GM19025 (cell line): ENCODE measurements at regions not wholly inside any gene's neighbourhood (a gene's known extent, or its start where the extent isn't known, plus 50 kb on each side); places are given as distances from the start of the nearest gene placed in this dataset.

Experiments
- ATAC-seq: cut with Tn5 transposase; IDR thresholded peaks from one replicate; pipeline ENCODE4 v1.9.1; 2021; ENCODE audit warnings: mild to moderate bottlenecking, low read depth, moderate library complexity; ENCODE audit not compliant: unreplicated experiment

- ATAC-seq = no peak
These were observed 462.0 kb downstream of the INSC start for GRCh38 chr11:15576769-15577168.

GRCh38 chr11:15577519-15577918 lies 462.8 kb downstream of the INSC start:
- no peak for ATAC-seq

DNA sequence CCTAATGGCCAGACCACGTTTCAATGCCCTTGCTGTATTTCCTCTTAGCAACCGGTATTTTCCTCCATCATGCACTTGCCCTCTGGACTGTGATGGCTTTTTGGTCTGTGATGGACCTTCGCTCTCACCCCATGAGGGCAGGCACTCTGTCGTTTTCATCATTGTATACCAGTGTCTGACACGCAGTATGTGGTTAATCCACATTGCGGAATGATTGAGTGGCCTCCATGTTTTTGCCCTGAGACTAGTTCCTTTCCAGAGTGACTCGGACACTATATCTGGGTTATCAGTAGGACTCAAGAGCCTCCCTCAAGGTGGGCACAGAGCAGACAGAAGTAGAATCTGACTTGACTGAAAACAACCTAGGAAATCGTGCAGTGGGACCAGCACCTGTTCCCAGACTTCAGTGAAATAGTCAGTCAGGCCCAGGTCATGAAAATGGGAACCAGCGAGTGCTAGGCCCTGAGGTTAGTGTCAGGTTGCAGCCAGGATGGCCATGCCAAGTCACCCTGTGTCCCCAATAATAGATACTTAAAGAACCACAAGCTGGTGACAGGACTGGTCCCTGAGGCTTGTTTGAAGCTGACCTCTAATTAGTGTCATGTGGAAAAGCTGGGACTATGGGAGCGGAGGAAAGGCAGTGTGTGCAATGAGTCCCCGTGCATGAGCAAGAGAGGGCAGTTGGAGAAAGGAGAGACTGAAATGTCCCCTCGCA lies 464.7 kb downstream of the INSC start:
- ATAC-seq = no peak

- ATAC-seq = no peak
These were observed 465.5 kb downstream of the INSC start for GRCh38 chr11:15580056-15580774.

GRCh38 chr11:15580775-15581095 lies 466.0 kb downstream of the INSC start:
- no peak for ATAC-seq

DNA sequence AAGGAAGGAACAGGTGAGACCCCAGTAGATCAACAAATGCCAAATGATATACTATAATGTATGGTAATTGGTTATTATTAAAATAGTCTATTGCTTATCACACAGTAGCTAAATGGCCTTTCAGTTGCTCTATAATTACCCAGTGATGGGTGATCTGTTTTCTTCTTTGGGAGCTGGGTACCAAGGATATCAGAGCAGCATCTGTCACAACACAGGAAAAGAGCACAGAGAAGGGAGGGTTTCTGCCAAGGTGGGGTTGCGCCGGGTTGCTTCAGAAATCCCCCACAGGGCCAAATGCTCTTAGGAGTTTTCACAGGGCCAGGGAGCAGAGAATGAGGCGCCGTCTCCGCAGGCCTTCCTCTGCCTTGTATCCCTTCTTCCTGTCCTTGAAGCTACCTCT lies 469.4 kb downstream of the INSC start:
- ATAC-seq = no peak

- no peak for ATAC-seq
These were observed 471.0 kb downstream of the INSC start for GRCh38 chr11:15585602-15586331.

- no peak for ATAC-seq
These were observed 472.2 kb downstream of the INSC start for GRCh38 chr11:15586741-15587473.

DNA sequence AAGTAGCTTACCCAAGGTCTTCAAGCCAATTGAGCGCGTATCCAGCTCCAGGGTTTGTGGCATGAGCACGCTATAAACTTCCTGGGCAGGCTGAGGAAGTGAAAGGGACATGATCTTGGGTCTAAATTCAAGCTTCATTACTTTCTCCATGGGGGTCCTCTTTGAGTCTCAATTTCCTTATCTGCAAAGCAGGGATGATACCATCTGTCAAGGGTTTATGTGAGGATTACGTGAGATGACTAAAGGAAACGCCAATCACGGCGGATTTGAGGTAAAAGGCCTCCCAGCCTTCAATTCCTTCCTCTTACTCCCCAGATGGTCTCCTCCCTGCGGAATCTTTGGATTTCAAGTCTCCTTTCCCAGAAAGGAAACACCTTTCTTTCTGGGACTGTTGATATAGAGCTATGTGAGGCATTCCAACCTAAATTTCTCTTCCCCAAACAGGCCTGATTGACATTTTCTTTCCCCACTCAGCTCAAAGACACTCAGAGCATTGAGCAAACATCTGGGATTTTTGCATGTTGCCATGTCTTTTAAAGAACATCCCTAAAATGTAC lies 474.4 kb downstream of the INSC start:
- ATAC-seq = no peak

DNA sequence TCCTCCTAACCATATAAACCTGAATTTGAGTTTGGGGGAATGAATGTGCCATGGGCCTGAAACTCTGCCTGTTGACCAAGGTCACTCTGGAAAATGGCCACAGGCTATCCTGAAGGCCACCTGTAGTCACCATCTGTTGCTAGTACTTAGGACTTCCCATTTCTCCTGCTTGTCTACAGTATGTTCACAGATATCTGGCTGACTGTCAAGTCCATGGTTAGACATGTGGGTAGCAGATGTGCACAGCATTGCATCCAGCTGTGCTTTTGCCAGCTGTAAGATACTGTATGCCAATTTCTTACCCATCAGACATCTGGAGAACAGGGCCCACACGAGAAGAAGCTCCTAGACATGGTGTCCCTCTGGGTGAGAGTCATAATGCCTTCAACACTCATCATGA lies 475.4 kb downstream of the INSC start:
- ATAC-seq = no peak

DNA sequence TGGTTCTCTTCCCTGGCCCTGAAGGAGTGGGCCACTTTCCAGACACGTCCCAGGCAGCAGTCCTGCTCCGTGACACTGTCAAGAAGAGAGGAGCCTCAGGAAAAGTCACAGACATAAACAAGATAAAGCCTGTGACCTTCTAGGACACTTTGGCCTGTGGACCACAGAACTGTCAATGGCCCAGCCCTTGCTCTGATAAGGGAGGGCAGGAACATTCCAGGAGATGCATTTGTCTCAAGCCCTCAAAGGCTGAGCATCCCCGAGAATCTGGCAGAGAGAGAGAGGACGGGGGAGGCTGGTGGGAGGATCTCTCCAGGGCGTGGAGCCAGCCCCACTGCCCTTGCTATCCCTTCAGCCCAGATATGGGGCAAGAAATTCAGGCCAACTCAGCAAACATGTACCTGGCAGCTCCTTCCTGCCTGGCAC lies 476.4 kb downstream of the INSC start:
- no peak for ATAC-seq

DNA sequence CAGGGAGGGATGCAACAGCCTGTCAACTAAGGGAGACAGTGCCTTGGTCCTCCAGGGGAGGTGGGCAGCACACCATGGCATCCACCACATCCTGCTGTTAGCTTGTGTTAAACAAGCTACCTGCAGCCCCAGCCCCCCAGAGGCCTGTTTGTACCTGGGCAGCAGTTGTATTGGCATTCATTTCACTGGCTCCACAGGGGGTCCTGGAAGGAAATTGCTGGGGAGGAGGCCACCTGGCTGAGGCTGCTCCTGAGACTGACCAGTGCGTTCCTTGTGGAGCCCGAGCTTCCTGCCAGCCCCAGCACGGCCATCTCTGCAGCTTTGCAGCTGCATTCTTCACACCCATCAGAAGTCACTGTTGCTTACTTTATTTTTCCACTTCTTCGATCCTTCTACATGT lies 479.9 kb downstream of the INSC start:
- no peak for ATAC-seq

DNA sequence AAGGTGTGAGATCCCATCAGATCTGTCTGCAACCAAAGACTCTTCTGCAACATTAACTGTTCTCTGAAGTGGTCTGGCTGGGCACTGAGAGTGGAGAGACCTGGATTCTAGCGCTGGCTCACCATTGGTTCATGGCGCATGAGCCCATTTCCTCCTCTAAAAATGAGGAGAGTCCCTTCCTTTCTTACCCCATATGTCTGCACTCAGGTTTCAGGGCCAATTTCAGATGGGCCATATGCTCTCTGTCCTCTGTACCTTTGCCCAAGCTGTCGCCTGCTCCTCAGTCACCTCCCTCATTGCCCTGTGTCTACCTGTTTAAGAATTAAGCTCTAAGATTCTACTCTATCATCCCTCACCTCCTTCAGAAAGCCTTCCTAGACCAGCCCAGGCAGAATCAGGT lies 484.7 kb downstream of the INSC start:
- ATAC-seq = no peak

GRCh38 chr11:15602047-15602446 lies 487.3 kb downstream of the INSC start:
- no peak for ATAC-seq

GRCh38 chr11:15602785-15603567 lies 488.3 kb downstream of the INSC start:
- ATAC-seq = no peak

GRCh38 chr11:15605094-15605493 lies 490.4 kb downstream of the INSC start:
- no peak for ATAC-seq

DNA sequence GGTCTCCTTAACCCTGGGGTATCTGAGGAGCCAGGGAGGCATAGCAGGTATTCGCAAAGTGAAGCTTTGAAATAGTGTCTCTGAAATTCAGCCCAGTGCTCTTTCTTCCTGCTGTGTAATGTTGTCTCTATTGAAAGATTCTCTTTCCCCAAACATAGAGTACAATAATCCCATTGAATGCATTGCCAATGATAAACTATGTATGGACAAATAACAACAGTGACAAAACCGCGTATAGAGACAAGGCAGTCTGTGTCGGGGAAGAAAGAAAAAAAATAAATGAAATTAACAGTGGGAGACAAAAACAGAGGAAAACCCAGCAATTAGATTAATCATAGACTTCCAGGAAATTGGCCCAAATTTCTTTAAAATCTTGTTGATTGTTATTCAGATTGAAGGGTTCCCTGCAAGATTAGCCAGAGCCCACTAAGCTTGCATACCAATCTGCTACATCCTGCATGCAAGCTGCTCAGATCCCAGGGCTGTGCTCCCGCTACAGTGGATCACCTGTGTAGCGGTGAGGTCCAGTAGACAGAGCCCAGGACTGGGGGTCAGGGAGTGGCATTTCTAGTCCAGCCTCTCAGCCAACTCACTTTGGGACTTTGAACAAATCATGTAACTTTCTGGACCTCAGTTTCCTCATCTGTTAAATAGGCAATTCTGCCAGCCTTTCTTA lies 492.8 kb downstream of the INSC start:
- no peak for ATAC-seq

- no peak for ATAC-seq
These were observed 494.7 kb downstream of the INSC start for GRCh38 chr11:15609445-15609844.

DNA sequence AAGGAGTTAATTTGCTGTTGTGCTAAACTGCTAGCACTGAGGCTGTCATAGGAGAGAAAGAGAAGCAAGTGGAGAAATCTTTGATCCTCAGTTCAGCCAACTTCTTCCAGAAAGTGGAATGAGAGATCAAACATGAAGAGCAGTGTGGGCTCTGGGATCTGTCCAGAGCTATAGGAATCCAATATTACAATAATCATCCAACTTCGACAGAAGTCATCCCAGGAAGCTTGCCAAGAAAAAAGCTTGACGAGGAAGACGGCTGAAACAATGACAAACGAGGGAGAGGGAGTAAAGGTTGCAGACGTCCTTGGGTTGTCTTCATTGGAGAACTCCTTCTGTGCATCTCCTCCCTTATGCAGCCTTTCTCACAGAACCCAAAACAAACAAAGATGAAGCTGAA lies 496.2 kb downstream of the INSC start:
- no peak for ATAC-seq
